ENCODE measurements at regions not wholly inside any gene's neighbourhood (a gene's known extent, or its start where the extent isn't known, plus 50 kb on each side); places are given as distances from the start of the nearest gene placed in this dataset.

GRCh38 chr10:107813451-107814162, 649.1 kb upstream of the SORCS1 start:
- DNase-seq (ENCODE audit: low spot score) = no peak
- Histone ChIP-seq H3K27ac (no peak overlapping the region), H3K4me3 (no peak overlapping the region)
- no peak for TF ChIP-seq CTCF (IDR thresholded peaks at IDR 0.05)

- no peak overlapping the region for H3K27ac ChIP-seq
- no peak for DNase-seq (ENCODE audit: low spot score)
- TF ChIP-seq CTCF (IDR thresholded peaks at IDR 0.05) = no peak
- H3K4me3 ChIP-seq = no peak overlapping the region
Observed at GRCh38 chr10:107809889-107810288, 645.4 kb upstream of the SORCS1 start.

- no peak overlapping the region for H3K27ac ChIP-seq
- TF ChIP-seq CTCF (IDR thresholded peaks at IDR 0.05) = no peak
- H3K4me3 ChIP-seq = no peak overlapping the region
- DNase-seq (ENCODE audit: low spot score) = no peak
Observed at GRCh38 chr10:107807836-107808235, 643.3 kb upstream of the SORCS1 start.

- no peak for TF ChIP-seq CTCF (IDR thresholded peaks at IDR 0.05)
- H3K27ac ChIP-seq = no peak overlapping the region
- no peak overlapping the region for H3K4me3 ChIP-seq
- no peak for DNase-seq (ENCODE audit: low spot score)
Observed at GRCh38 chr10:107806026-107806425, 641.5 kb upstream of the SORCS1 start.

- H3K4me3 ChIP-seq = no peak overlapping the region
- no peak for TF ChIP-seq CTCF (IDR thresholded peaks at IDR 0.05)
- no peak overlapping the region for H3K27ac ChIP-seq
- no peak for DNase-seq (ENCODE audit: low spot score)
Observed at GRCh38 chr10:107803546-107803945, 639.0 kb upstream of the SORCS1 start.

GRCh38 chr10:107800061-107800460, 635.6 kb upstream of the SORCS1 start:
- Histone ChIP-seq H3K27ac (no peak overlapping the region), H3K4me3 (no peak overlapping the region)
- no peak for TF ChIP-seq CTCF (IDR thresholded peaks at IDR 0.05)
- no peak for DNase-seq (ENCODE audit: low spot score)

- Histone ChIP-seq H3K4me3 (no peak overlapping the region), H3K27ac (no peak overlapping the region)
- no peak for TF ChIP-seq CTCF (IDR thresholded peaks at IDR 0.05)
- no peak for DNase-seq (ENCODE audit: low spot score)
Observed at GRCh38 chr10:107790271-107790670, 625.8 kb upstream of the SORCS1 start.
